ENCODE measurements at regions not wholly inside any gene's neighbourhood (a gene's known extent, or its start where the extent isn't known, plus 50 kb on each side); places are given as distances from the start of the nearest gene placed in this dataset.

- H3K79me2 ChIP-seq (ENCODE audit: insufficient read depth, low read length), result no peaks in the 10 kb centered on the region
- H3K9me3 ChIP-seq (ENCODE audit: insufficient read depth, low read depth, low read length), result no peaks in the 10 kb centered on the region
- H3K4me1 ChIP-seq (ENCODE audit: insufficient read depth, low read length), result no peaks in the 10 kb centered on the region
- no peak overlapping the region for H3K27ac ChIP-seq (ENCODE audit: low read depth, low read length)
- H3K4me1 Mint-ChIP-seq (ENCODE audit: low read depth, unreplicated experiment), result no peaks in the 10 kb centered on the region
- H3K36me3 ChIP-seq (ENCODE audit: insufficient read depth, low read length), result no peaks in the 10 kb centered on the region
- no peaks in the 10 kb centered on the region for H3K9me3 Mint-ChIP-seq (ENCODE audit: unreplicated experiment)
- FAIRE-seq (no peak), DNase-seq (ENCODE audit: low read depth) (no peak)
- no peak overlapping the region for H3K27ac Mint-ChIP-seq (ENCODE audit: unreplicated experiment)
- no peak overlapping the region for H3K4me3 Mint-ChIP-seq (ENCODE audit: unreplicated experiment)
- TF ChIP-seq EZH2 (IDR thresholded peaks at IDR 0.05; ENCODE audit: insufficient read depth, low read length) (no peak), CTCF (IDR thresholded peaks at IDR 0.05; ENCODE audit: insufficient read depth, low read depth, low read length) (no peak)
- peaks cover 7% of the 10 kb centered on the region for H3K27me3 ChIP-seq (ENCODE audit: insufficient read depth, low read length)
- no peak overlapping the region for H2AFZ ChIP-seq (ENCODE audit: low read depth, low read length)
- no peak overlapping the region for H3K4me3 ChIP-seq (ENCODE audit: insufficient read depth, low read depth, low read length)
- H3K4me2 ChIP-seq (ENCODE audit: low read length), result no peak overlapping the region
- no peaks in the 10 kb centered on the region for H4K20me1 ChIP-seq (ENCODE audit: insufficient read depth, low read length)
- H3K9ac ChIP-seq (ENCODE audit: low read length), result no peak overlapping the region
- no peaks in the 10 kb centered on the region for H3K36me3 Mint-ChIP-seq (ENCODE audit: low read depth, unreplicated experiment)
- H3K27me3 Mint-ChIP-seq (ENCODE audit: low read depth, unreplicated experiment), result peaks cover 33% of the 10 kb centered on the region
These were observed 182.5 kb upstream of the PDE10A start for GRCh38 chr6:165845493-165845892.

- Mint-ChIP-seq H3K36me3 (ENCODE audit: low read depth, unreplicated experiment) (no peaks in the 10 kb centered on the region), H3K27ac (ENCODE audit: unreplicated experiment) (no peak overlapping the region), H3K4me1 (ENCODE audit: low read depth, unreplicated experiment) (no peaks in the 10 kb centered on the region), H3K9me3 (ENCODE audit: unreplicated experiment) (no peaks in the 10 kb centered on the region), H3K27me3 (ENCODE audit: low read depth, unreplicated experiment) (peaks cover 29% of the 10 kb centered on the region), H3K4me3 (ENCODE audit: unreplicated experiment) (no peak overlapping the region)
- Histone ChIP-seq H3K27me3 (ENCODE audit: insufficient read depth, low read length) (peaks cover 7% of the 10 kb centered on the region), H3K4me1 (ENCODE audit: insufficient read depth, low read length) (no peaks in the 10 kb centered on the region), H4K20me1 (ENCODE audit: insufficient read depth, low read length) (no peaks in the 10 kb centered on the region), H3K36me3 (ENCODE audit: insufficient read depth, low read length) (no peaks in the 10 kb centered on the region), H3K9me3 (ENCODE audit: insufficient read depth, low read depth, low read length) (no peaks in the 10 kb centered on the region), H3K27ac (ENCODE audit: low read depth, low read length) (no peak overlapping the region), H3K9ac (ENCODE audit: low read length) (no peak overlapping the region), H3K4me3 (ENCODE audit: insufficient read depth, low read depth, low read length) (no peak overlapping the region), H2AFZ (ENCODE audit: low read depth, low read length) (no peak overlapping the region), H3K4me2 (ENCODE audit: low read length) (no peak overlapping the region), H3K79me2 (ENCODE audit: insufficient read depth, low read length) (no peaks in the 10 kb centered on the region)
- no peak for FAIRE-seq
- TF ChIP-seq CTCF (IDR thresholded peaks at IDR 0.05; ENCODE audit: insufficient read depth, low read depth, low read length) (no peak), EZH2 (IDR thresholded peaks at IDR 0.05; ENCODE audit: insufficient read depth, low read length) (no peak)
- no peak for DNase-seq (ENCODE audit: low read depth)
These were observed 181.8 kb upstream of the PDE10A start for GRCh38 chr6:165844801-165845364.

- Histone ChIP-seq H3K79me2 (ENCODE audit: insufficient read depth, low read length) (no peaks in the 10 kb centered on the region), H3K36me3 (ENCODE audit: insufficient read depth, low read length) (no peaks in the 10 kb centered on the region), H3K4me2 (ENCODE audit: low read length) (no peak overlapping the region), H2AFZ (ENCODE audit: low read depth, low read length) (no peak overlapping the region), H3K27ac (ENCODE audit: low read depth, low read length) (no peak overlapping the region), H3K4me1 (ENCODE audit: insufficient read depth, low read length) (no peaks in the 10 kb centered on the region), H4K20me1 (ENCODE audit: insufficient read depth, low read length) (no peaks in the 10 kb centered on the region), H3K27me3 (ENCODE audit: insufficient read depth, low read length) (peaks cover 7% of the 10 kb centered on the region), H3K9me3 (ENCODE audit: insufficient read depth, low read depth, low read length) (no peaks in the 10 kb centered on the region), H3K4me3 (ENCODE audit: insufficient read depth, low read depth, low read length) (no peak overlapping the region), H3K9ac (ENCODE audit: low read length) (no peak overlapping the region)
- DNase-seq (ENCODE audit: low read depth), result no peak
- Mint-ChIP-seq H3K4me1 (ENCODE audit: low read depth, unreplicated experiment) (no peaks in the 10 kb centered on the region), H3K4me3 (ENCODE audit: unreplicated experiment) (no peak overlapping the region), H3K27ac (ENCODE audit: unreplicated experiment) (no peak overlapping the region), H3K36me3 (ENCODE audit: low read depth, unreplicated experiment) (no peaks in the 10 kb centered on the region), H3K9me3 (ENCODE audit: unreplicated experiment) (peaks cover 3% of the 10 kb centered on the region), H3K27me3 (ENCODE audit: low read depth, unreplicated experiment) (peaks cover 33% of the 10 kb centered on the region)
- no peak for FAIRE-seq
- TF ChIP-seq EZH2 (IDR thresholded peaks at IDR 0.05; ENCODE audit: insufficient read depth, low read length) (no peak), CTCF (IDR thresholded peaks at IDR 0.05; ENCODE audit: insufficient read depth, low read depth, low read length) (no peak)
These were observed 181.2 kb upstream of the PDE10A start for GRCh38 chr6:165844232-165844631.
